ENCODE measurements at regions not wholly inside any gene's neighbourhood (a gene's known extent, or its start where the extent isn't known, plus 50 kb on each side); places are given as distances from the start of the nearest gene placed in this dataset.
"Not testable (repeated sequence)": the region's sequence is repeated elsewhere in the genome, so short reads cannot be mapped to it uniquely, and the experiment has no call there.

DNA sequence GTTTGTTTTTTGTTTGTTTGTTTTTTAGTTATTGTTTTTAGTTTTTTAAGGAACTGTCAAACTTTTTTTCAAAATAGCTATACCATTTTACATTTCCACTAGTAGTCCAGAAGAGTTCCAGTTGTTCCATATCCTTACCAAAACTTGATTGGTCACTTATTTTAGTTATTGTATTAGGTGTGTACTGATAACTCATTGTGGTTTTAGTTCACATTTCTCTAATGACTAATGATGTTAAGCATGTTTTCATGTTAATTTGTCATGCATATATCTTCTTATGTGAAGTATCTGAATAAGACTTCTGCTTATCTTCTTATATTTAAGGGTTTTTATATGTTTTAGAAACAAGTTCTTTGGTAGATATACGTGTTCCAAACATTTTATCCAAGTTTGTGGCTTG, 89.5 kb downstream of the CD200R1L start:
- DNase-seq = no peak
- H3K4me3 ChIP-seq = no peak overlapping the region
- H3K27me3 ChIP-seq = no peaks in the 10 kb centered on the region
- intact Hi-C loops (cut with DNase I) = no loop called here
- no peaks in the 10 kb centered on the region for H3K9me3 ChIP-seq
- no peak for ATAC-seq
- WGBS, 2 donors = 54 to 66% methylated on average over 1 of the region's 1 CpG
- no peak for FAIRE-seq
- no peak overlapping the region for H3K27ac ChIP-seq
- H3K36me3 ChIP-seq = no peaks in the 10 kb centered on the region
- H3K4me1 ChIP-seq = no peaks in the 10 kb centered on the region
- TF ChIP-seq CTCF (IDR thresholded peaks at IDR 0.05) = no peak

GRCh38 chr3:112755845-112756613, 90.6 kb downstream of the CD200R1L start:
- 54 to 62% methylated on average over 4 of the region's 4 CpGs for WGBS, 2 donors
- FAIRE-seq = no peak
- no peaks in the 10 kb centered on the region for H3K4me1 ChIP-seq
- no peak overlapping the region for H3K27ac ChIP-seq
- DNase-seq = no peak
- no peaks in the 10 kb centered on the region for H3K36me3 ChIP-seq
- H3K27me3 ChIP-seq = no peaks in the 10 kb centered on the region
- no peak for TF ChIP-seq CTCF (IDR thresholded peaks at IDR 0.05)
- ATAC-seq = peak in 1 of 4 donors; percentile 44
- intact Hi-C loops (cut with DNase I) = no loop called here
- H3K9me3 ChIP-seq = no peaks in the 10 kb centered on the region
- H3K4me3 ChIP-seq = no peak overlapping the region

GRCh38 chr3:112755046-112755445, 91.6 kb downstream of the CD200R1L start:
- intact Hi-C loops (cut with DNase I); H3K4me1 ChIP-seq; H3K36me3 ChIP-seq; ATAC-seq; H3K9me3 ChIP-seq; FAIRE-seq; H3K27ac ChIP-seq; H3K4me3 ChIP-seq; DNase-seq; H3K27me3 ChIP-seq: not testable (repeated sequence)
- 87 to 88% methylated on average over 13 of the region's 13 CpGs for WGBS, 2 donors

DNA sequence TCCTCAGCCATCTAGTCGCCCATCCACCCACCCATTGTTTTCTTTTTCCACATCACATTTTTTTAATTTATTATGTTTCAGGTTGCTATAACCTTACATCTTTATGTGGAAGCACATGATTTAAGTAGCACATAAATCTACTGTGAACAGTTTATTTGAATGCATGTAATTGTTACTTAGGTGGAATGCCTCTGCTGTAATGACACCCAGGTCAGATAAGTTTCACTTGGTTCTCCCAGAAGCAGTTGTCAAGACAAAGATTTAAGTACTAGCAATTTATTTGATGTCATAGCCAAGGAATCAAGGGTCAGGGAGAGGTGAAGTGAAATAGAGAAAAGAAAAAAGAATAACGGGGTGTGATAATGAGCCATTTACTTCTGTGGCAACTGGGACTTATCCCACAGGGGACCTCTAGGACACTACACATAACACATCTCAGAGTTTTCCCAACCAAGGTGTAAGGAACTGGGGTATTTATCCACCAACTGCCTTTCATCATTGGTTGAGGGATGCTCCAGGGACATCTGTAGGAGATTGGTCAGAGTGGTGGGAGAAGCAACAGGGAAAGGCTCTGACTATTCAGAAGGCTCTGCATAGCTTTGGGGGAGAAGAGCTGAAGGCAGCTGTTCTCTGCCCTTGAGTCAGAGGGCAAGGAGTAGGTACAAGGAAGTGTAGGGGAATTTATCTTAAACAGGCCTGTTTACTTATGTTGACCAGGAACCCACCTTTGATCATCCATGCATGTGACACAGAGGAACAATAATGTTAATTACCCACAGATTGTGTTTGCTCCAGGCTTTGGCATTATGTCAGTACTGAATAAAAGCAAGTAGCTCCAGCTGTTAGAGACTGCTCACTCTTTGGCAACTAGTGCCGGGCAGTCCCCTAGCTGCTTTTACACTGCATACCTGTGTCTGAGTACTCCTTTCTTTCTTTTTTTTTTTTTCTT, 94.8 kb downstream of the CD200R1L start:
- ATAC-seq (no peak), DNase-seq (no peak), FAIRE-seq (no peak)
- no peaks in the 10 kb centered on the region for H3K36me3 ChIP-seq
- H3K9me3 ChIP-seq = no peaks in the 10 kb centered on the region
- 58 to 74% methylated on average over 3 of the region's 3 CpGs for WGBS, 2 donors
- no peaks in the 10 kb centered on the region for H3K27me3 ChIP-seq
- H3K4me3 ChIP-seq = no peak overlapping the region
- no peak for TF ChIP-seq CTCF (IDR thresholded peaks at IDR 0.05)
- no peaks in the 10 kb centered on the region for H3K4me1 ChIP-seq
- no peak overlapping the region for H3K27ac ChIP-seq
- intact Hi-C loops (cut with DNase I) = no loop called here

DNA sequence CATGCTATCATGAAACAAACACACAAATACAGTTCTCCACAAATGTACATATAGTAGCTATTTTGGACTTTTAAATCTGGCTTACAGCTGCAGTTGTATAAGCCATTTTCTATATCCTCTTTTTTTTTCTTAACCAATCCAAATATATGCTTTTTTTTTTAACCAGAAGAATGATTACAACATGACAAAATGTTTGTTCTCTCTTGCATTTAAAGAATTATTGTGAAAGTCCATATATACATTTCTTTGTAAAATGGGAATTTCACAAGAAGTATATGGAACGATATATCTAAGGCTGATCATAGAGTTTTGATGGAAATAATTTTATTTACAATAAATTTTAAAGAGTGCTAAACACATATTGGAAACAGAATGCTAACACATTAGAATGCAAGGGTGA, 95.6 kb downstream of the CD200R1L start:
- TF ChIP-seq CTCF (IDR thresholded peaks at IDR 0.05) = no peak
- WGBS, 2 donors = 78 to 84% methylated on average over 1 of the region's 1 CpG
- no peaks in the 10 kb centered on the region for H3K36me3 ChIP-seq
- H3K4me3 ChIP-seq = no peak overlapping the region
- ATAC-seq (no peak), FAIRE-seq (no peak), DNase-seq (no peak)
- no peaks in the 10 kb centered on the region for H3K4me1 ChIP-seq
- H3K27ac ChIP-seq = no peak overlapping the region
- no peaks in the 10 kb centered on the region for H3K9me3 ChIP-seq
- intact Hi-C loops (cut with DNase I) = no loop called here
- H3K27me3 ChIP-seq = no peaks in the 10 kb centered on the region
